ENCODE measurements at regions not wholly inside any gene's neighbourhood (a gene's known extent, or its start where the extent isn't known, plus 50 kb on each side); places are given as distances from the start of the nearest gene placed in this dataset.

DNA sequence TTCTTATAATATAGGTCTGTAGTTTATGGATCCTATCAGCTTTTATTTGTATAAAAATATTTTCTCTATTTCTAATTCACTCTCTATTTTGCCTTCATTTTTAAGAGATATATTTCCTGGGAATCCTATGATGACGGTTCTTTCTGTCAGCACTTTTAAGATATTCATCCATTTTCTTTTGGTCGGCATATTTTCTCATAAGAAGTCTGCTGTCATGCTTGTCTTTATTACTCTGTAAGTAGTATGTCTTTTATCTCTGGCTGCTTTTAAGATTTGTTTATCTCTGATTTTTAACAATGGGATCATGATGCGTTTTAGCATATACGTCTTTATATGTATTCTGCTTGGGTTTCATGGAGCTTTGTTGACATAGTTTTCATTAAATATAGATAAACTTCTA, 175.5 kb downstream of the SNX19 start:
- no peak for TF ChIP-seq EZH2 (IDR thresholded peaks at IDR 0.05; ENCODE audit: low read length)
- TF ChIP-seq, protein P1, sequence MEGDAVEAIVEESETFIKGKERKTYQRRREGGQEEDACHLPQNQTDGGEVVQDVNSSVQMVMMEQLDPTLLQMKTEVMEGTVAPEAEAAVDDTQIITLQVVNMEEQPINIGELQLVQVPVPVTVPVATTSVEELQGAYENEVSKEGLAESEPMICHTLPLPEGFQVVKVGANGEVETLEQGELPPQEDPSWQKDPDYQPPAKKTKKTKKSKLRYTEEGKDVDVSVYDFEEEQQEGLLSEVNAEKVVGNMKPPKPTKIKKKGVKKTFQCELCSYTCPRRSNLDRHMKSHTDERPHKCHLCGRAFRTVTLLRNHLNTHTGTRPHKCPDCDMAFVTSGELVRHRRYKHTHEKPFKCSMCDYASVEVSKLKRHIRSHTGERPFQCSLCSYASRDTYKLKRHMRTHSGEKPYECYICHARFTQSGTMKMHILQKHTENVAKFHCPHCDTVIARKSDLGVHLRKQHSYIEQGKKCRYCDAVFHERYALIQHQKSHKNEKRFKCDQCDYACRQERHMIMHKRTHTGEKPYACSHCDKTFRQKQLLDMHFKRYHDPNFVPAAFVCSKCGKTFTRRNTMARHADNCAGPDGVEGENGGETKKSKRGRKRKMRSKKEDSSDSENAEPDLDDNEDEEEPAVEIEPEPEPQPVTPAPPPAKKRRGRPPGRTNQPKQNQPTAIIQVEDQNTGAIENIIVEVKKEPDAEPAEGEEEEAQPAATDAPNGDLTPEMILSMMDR (optimal IDR thresholded peaks at IDR 0.05 in 1 of 3, IDR thresholded peaks at IDR 0.05 in 1 of 3, conservative IDR thresholded peaks at IDR 0.05 in 1 of 3; ENCODE audit: extremely low read depth in 1 of 3, insufficient read depth in 2 of 3, low read length in 3 of 3): no peak
- Histone ChIP-seq H3K27me3 (ENCODE audit: control insufficient read depth, extremely low read depth, insufficient read depth, low read length) (no peaks in the 10 kb centered on the region), H3K4me2 (ENCODE audit: control insufficient read depth, extremely low read depth, insufficient read depth, low read depth, low read length) (no peak overlapping the region), H3K9ac (ENCODE audit: control insufficient read depth, extremely low read depth, insufficient read depth, low read length) (no peak overlapping the region), H3K4me1 (ENCODE audit: control insufficient read depth, extremely low read depth, insufficient read depth, low read length) (peaks cover 15% of the 10 kb centered on the region), H3K27ac (ENCODE audit: control insufficient read depth, insufficient read depth, low read length) (no peak overlapping the region), H3K36me3 (ENCODE audit: control insufficient read depth in 2 of 2, extremely low read depth in 1 of 2, insufficient read depth in 2 of 2, low read length in 2 of 2) (no peaks in the 10 kb centered on the region), H2AFZ (ENCODE audit: control insufficient read depth, low read length) (no peak overlapping the region), H3K9me3 (ENCODE audit: control insufficient read depth, low read depth, low read length) (no peaks in the 10 kb centered on the region), H3K9me1 (ENCODE audit: control insufficient read depth, extremely low read depth, insufficient read depth, low read length) (no peaks in the 10 kb centered on the region), H3K79me2 (ENCODE audit: control insufficient read depth, insufficient read depth, low read length) (no peaks in the 10 kb centered on the region), H4K20me1 (ENCODE audit: control insufficient read depth, extremely low read depth, insufficient read depth, low read length) (no peaks in the 10 kb centered on the region), H3K4me3 (ENCODE audit: control insufficient read depth in 2 of 3, extremely low read depth in 1 of 3, insufficient read depth in 2 of 3, low read depth in 1 of 3, low read length in 3 of 3) (no peak overlapping the region)
- no peak for FAIRE-seq
- no peak for DNase-seq (ENCODE audit: low read depth, low spot score)
- dilution Hi-C loops (cut with MboI; ENCODE audit: extremely low pct_ligation_motif_present, low sequenced_read_pairs): no loop called here

DNA sequence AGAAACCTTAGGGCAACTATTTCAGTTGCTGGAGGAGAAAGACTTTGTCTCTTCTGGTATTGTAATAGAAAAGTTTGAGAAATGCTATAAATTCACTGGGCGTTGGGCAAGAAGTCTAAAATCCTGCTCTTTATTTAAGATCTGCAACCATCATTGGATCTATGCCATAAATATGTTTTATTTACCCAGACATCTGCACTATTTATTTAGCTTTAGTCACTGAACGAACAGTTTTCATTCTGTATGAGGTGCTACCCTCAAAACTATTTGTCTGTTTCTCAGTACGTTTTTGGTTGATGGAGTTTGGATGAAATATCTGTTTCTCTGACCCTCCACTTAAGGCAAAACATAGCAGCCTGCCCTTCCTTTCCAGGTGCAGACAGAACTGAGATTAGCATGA, 171.5 kb downstream of the SNX19 start:
- no peaks in the 10 kb centered on the region for H3K4me1 ChIP-seq (ENCODE audit: control insufficient read depth, extremely low read depth, insufficient read depth, low read length)
- dilution Hi-C loops (cut with MboI; ENCODE audit: extremely low pct_ligation_motif_present, low sequenced_read_pairs): no loop called here
- no peak overlapping the region for H3K4me2 ChIP-seq (ENCODE audit: control insufficient read depth, extremely low read depth, insufficient read depth, low read depth, low read length)
- H3K27ac ChIP-seq (ENCODE audit: control insufficient read depth, insufficient read depth, low read length): no peak overlapping the region
- FAIRE-seq (no peak), DNase-seq (ENCODE audit: low read depth, low spot score) (no peak)
- no peaks in the 10 kb centered on the region for H3K27me3 ChIP-seq (ENCODE audit: control insufficient read depth, extremely low read depth, insufficient read depth, low read length)
- H3K9me1 ChIP-seq (ENCODE audit: control insufficient read depth, extremely low read depth, insufficient read depth, low read length): no peaks in the 10 kb centered on the region
- no peak overlapping the region for H3K4me3 ChIP-seq (ENCODE audit: control insufficient read depth in 2 of 3, extremely low read depth in 1 of 3, insufficient read depth in 2 of 3, low read depth in 1 of 3, low read length in 3 of 3)
- no peaks in the 10 kb centered on the region for H4K20me1 ChIP-seq (ENCODE audit: control insufficient read depth, extremely low read depth, insufficient read depth, low read length)
- no peaks in the 10 kb centered on the region for H3K36me3 ChIP-seq (ENCODE audit: control insufficient read depth in 2 of 2, extremely low read depth in 1 of 2, insufficient read depth in 2 of 2, low read length in 2 of 2)
- no peaks in the 10 kb centered on the region for H3K79me2 ChIP-seq (ENCODE audit: control insufficient read depth, insufficient read depth, low read length)
- no peak overlapping the region for H3K9ac ChIP-seq (ENCODE audit: control insufficient read depth, extremely low read depth, insufficient read depth, low read length)
- no peak overlapping the region for H2AFZ ChIP-seq (ENCODE audit: control insufficient read depth, low read length)
- no peak for TF ChIP-seq EZH2 (IDR thresholded peaks at IDR 0.05; ENCODE audit: low read length)
- TF ChIP-seq, protein P1 (optimal IDR thresholded peaks at IDR 0.05 in 1 of 3, IDR thresholded peaks at IDR 0.05 in 1 of 3, conservative IDR thresholded peaks at IDR 0.05 in 1 of 3; ENCODE audit: extremely low read depth in 1 of 3, insufficient read depth in 2 of 3, low read length in 3 of 3): no peak
- no peaks in the 10 kb centered on the region for H3K9me3 ChIP-seq (ENCODE audit: control insufficient read depth, low read depth, low read length)
